WTC11 (cell line): ENCODE measurements at regions not wholly inside any gene's neighbourhood (a gene's known extent, or its start where the extent isn't known, plus 50 kb on each side); places are given as distances from the start of the nearest gene placed in this dataset.

Experiments used
- ATAC-seq: fragments of 200-7000 bp; cut with Tn5 transposase; 2 replicates; pipeline ENCODE4 v1.10.0; 2021; ENCODE audit warnings: mild to moderate bottlenecking, moderate library complexity
- CTCF ChIA-PET: fragments of 300-600 bp; sonication (Branson Sonifier 250); formaldehyde crosslinking; loops from one replicate; lab custom pipeline; 2021; ENCODE audit warnings: antibody characterized with exemption; lab: Charles Lee
- POLR2A ChIA-PET: fragments of 350-600 bp; sonication (Branson Sonifier 250); formaldehyde crosslinking; loops from one replicate; lab custom pipeline; 2021; ENCODE audit warnings: antibody characterized with exemption; lab: Charles Lee
- DNase-seq: peaks from one replicate; pipeline ENCODE4 v3.0.0; 2021; ENCODE audit warnings: low spot score
- H3K27ac Mint-ChIP-seq: 2 replicates; pipeline ENCODE4 v1.8.0; 2021; ENCODE audit warnings: mixed read lengths
- H3K27me3 Mint-ChIP-seq: 2 replicates; pipeline ENCODE4 v1.8.0; 2021; ENCODE audit warnings: low read depth, mild to moderate bottlenecking, moderate library complexity, mixed read lengths
- H3K36me3 Mint-ChIP-seq: 2 replicates; pipeline ENCODE4 v1.8.0; 2021; ENCODE audit warnings: mixed read lengths
- H3K4me1 Mint-ChIP-seq: 2 replicates; pipeline ENCODE4 v1.8.0; 2022; ENCODE audit warnings: mixed read lengths
- H3K4me3 Mint-ChIP-seq: 2 replicates; pipeline ENCODE4 v1.8.0; 2021; ENCODE audit warnings: mild to moderate bottlenecking, moderate library complexity, mixed read lengths
- H3K9me3 Mint-ChIP-seq: 2 replicates; pipeline ENCODE4 v1.8.0; 2021; ENCODE audit warnings: mixed read lengths
- ATF1 ChIP-seq: sonication (generic); formaldehyde crosslinking; IDR thresholded peaks from 2 replicates; pipeline ENCODE4 v1.8.1; 2023; ENCODE audit warnings: mild to moderate bottlenecking, moderate library complexity, missing genetic modification reagents
- CTCF ChIP-seq: fragments of 200-600 bp; IDR thresholded peaks from 2 replicates; pipeline ENCODE4 v1.8.0; 2022; ENCODE audit warnings: antibody characterized with exemption
- E2F4 ChIP-seq: sonication (generic); formaldehyde crosslinking; IDR thresholded peaks from 2 replicates; pipeline ENCODE4 v1.8.1; 2022; ENCODE audit warnings: low read depth, mild to moderate bottlenecking, moderate library complexity, missing genetic modification reagents, borderline replicate concordance
- ELF4 ChIP-seq: sonication (generic); formaldehyde crosslinking; IDR thresholded peaks from 2 replicates; pipeline ENCODE4 v1.8.1; 2022; ENCODE audit warnings: low read depth, mild to moderate bottlenecking, moderate library complexity, missing genetic modification reagents
- FOXJ3 ChIP-seq: sonication (generic); formaldehyde crosslinking; IDR thresholded peaks from 2 replicates; pipeline ENCODE4 v1.9.0; 2021; ENCODE audit warnings: missing genetic modification reagents, mild to moderate bottlenecking, borderline replicate concordance
- GTF2I ChIP-seq: fragments of 250-450 bp; sonication (Bioruptor Pico); conservative IDR thresholded peaks from 2 replicates; pipeline ENCODE4 v1.4.0; 2021; ENCODE audit warnings: mild to moderate bottlenecking
- HMGA2 ChIP-seq: fragments of 250-450 bp; sonication (Bioruptor Pico); IDR thresholded peaks from 2 replicates; pipeline ENCODE4 v1.4.0; 2021; ENCODE audit warnings: mild to moderate bottlenecking, moderate library complexity
- HMGXB4 ChIP-seq: sonication (generic); formaldehyde crosslinking; IDR thresholded peaks from 2 replicates; pipeline ENCODE4 v1.8.1; 2023; ENCODE audit warnings: mild to moderate bottlenecking, moderate library complexity, missing genetic modification reagents
- IRF1 ChIP-seq: sonication (generic); formaldehyde crosslinking; IDR thresholded peaks from 2 replicates; pipeline ENCODE4 v1.8.0; 2023; ENCODE audit warnings: missing genetic modification reagents
- JAZF1 ChIP-seq: fragments of 250-450 bp; sonication (Bioruptor Pico); IDR thresholded peaks from 2 replicates; pipeline ENCODE4 v1.9.0; 2021; ENCODE audit warnings: moderate library complexity, mild to moderate bottlenecking, inconsistent platforms
- JUN ChIP-seq: sonication (generic); formaldehyde crosslinking; IDR thresholded peaks from 2 replicates; pipeline ENCODE4 v1.8.0; 2023; ENCODE audit warnings: mild to moderate bottlenecking, missing genetic modification reagents
- PRRX2 ChIP-seq: fragments of 250-450 bp; sonication (Bioruptor Pico); IDR thresholded peaks from 2 replicates; pipeline ENCODE4 v1.8.0; 2021; ENCODE audit warnings: mild to moderate bottlenecking
- TEAD4 ChIP-seq: sonication (generic); formaldehyde crosslinking; IDR thresholded peaks from 2 replicates; pipeline ENCODE4 v1.8.0; 2022; ENCODE audit warnings: mild to moderate bottlenecking, missing genetic modification reagents
- ZNF138 ChIP-seq: sonication (generic); formaldehyde crosslinking; conservative IDR thresholded peaks from 2 replicates; pipeline ENCODE4 v1.8.1; 2022; ENCODE audit warnings: mild to moderate bottlenecking, moderate library complexity, missing genetic modification reagents
- ZNF396 ChIP-seq: fragments of 250-450 bp; sonication (Bioruptor Pico); IDR thresholded peaks from 2 replicates; pipeline ENCODE4 v1.8.0; 2021; ENCODE audit warnings: mild to moderate bottlenecking, moderate library complexity, borderline replicate concordance
- TF ChIP-seq, protein P1 (sequence below): sonication (generic); formaldehyde crosslinking; IDR thresholded peaks from 2 replicates; pipeline ENCODE4 v1.8.0; 2022; ENCODE audit warnings: mild to moderate bottlenecking, missing genetic modification reagents
- TF ChIP-seq, protein P2 (sequence below): sonication (generic); formaldehyde crosslinking; IDR thresholded peaks from 2 replicates; pipeline ENCODE4 v1.8.1; 2022; ENCODE audit warnings: mild to moderate bottlenecking, moderate library complexity, missing genetic modification reagents
- TF ChIP-seq, protein P3 (sequence below): sonication (generic); formaldehyde crosslinking; IDR thresholded peaks from 2 replicates; pipeline ENCODE4 v1.8.0; 2022; ENCODE audit warnings: mild to moderate bottlenecking, missing genetic modification reagents
- TF ChIP-seq, protein P4 (sequence below): fragments of 250-450 bp; sonication (Bioruptor Pico); IDR thresholded peaks from 2 replicates; pipeline ENCODE4 v1.9.0; 2021; ENCODE audit warnings: mild to moderate bottlenecking

- Mint-ChIP-seq H3K4me1 (peaks cover 13% of the 10 kb centered on the region), H3K36me3 (peaks cover 12% of the 10 kb centered on the region), H3K27ac (no peak overlapping the region), H3K9me3 (peaks cover 14% of the 10 kb centered on the region), H3K27me3 (no peaks in the 10 kb centered on the region), H3K4me3 (no peak overlapping the region)
- CTCF ChIA-PET = no interaction called here
- POLR2A ChIA-PET = no interaction called here
- TF ChIP-seq GTF2I (CRISPR knock-in tag) (no peak), ZNF396 (CRISPR knock-in tag) (no peak), ELF4 (no peak), HMGXB4 (CRISPR knock-in tag) (no peak), TEAD4 (CRISPR knock-in tag) (no peak), JUN (CRISPR knock-in tag) (no peak), E2F4 (CRISPR knock-in tag) (no peak), CTCF (no peak), FOXJ3 (CRISPR knock-in tag) (no peak), HMGA2 (CRISPR knock-in tag) (no peak)
- TF ChIP-seq, protein P1, sequence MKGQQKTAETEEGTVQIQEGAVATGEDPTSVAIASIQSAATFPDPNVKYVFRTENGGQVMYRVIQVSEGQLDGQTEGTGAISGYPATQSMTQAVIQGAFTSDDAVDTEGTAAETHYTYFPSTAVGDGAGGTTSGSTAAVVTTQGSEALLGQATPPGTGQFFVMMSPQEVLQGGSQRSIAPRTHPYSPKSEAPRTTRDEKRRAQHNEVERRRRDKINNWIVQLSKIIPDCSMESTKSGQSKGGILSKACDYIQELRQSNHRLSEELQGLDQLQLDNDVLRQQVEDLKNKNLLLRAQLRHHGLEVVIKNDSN (CRISPR knock-in tag) = no peak
- TF ChIP-seq, protein P2, sequence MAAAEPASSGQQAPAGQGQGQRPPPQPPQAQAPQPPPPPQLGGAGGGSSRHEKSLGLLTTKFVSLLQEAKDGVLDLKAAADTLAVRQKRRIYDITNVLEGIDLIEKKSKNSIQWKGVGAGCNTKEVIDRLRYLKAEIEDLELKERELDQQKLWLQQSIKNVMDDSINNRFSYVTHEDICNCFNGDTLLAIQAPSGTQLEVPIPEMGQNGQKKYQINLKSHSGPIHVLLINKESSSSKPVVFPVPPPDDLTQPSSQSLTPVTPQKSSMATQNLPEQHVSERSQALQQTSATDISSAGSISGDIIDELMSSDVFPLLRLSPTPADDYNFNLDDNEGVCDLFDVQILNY = no peak
- ATAC-seq (no peak), DNase-seq (no peak)
These were observed 398.3 kb downstream of the IRX1 start for GRCh38 chr5:3993856-3994473.

GRCh38 chr5:3994628-3995027 is 399.0 kb downstream of the IRX1 start:
- no peaks in the 10 kb centered on the region for H3K27me3 Mint-ChIP-seq

More at GRCh38 chr5:3994628-3995027, 399.0 kb downstream of the IRX1 start:
- Mint-ChIP-seq H3K27ac (no peak overlapping the region), H3K4me3 (no peak overlapping the region), H3K4me1 (peaks cover 13% of the 10 kb centered on the region), H3K36me3 (peaks cover 12% of the 10 kb centered on the region), H3K9me3 (peaks cover 14% of the 10 kb centered on the region)
- DNase-seq (no peak), ATAC-seq (no peak)
- TF ChIP-seq PRRX2 (CRISPR knock-in tag) (no peak), HMGXB4 (CRISPR knock-in tag) (no peak), ZNF396 (CRISPR knock-in tag) (no peak), E2F4 (CRISPR knock-in tag) (no peak), ATF1 (CRISPR knock-in tag) (no peak), JAZF1 (no peak), ZNF138 (no peak), IRF1 (no peak)
- TF ChIP-seq, protein P3, sequence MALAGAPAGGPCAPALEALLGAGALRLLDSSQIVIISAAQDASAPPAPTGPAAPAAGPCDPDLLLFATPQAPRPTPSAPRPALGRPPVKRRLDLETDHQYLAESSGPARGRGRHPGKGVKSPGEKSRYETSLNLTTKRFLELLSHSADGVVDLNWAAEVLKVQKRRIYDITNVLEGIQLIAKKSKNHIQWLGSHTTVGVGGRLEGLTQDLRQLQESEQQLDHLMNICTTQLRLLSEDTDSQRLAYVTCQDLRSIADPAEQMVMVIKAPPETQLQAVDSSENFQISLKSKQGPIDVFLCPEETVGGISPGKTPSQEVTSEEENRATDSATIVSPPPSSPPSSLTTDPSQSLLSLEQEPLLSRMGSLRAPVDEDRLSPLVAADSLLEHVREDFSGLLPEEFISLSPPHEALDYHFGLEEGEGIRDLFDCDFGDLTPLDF (CRISPR knock-in tag) = no peak
- TF ChIP-seq, protein P4, sequence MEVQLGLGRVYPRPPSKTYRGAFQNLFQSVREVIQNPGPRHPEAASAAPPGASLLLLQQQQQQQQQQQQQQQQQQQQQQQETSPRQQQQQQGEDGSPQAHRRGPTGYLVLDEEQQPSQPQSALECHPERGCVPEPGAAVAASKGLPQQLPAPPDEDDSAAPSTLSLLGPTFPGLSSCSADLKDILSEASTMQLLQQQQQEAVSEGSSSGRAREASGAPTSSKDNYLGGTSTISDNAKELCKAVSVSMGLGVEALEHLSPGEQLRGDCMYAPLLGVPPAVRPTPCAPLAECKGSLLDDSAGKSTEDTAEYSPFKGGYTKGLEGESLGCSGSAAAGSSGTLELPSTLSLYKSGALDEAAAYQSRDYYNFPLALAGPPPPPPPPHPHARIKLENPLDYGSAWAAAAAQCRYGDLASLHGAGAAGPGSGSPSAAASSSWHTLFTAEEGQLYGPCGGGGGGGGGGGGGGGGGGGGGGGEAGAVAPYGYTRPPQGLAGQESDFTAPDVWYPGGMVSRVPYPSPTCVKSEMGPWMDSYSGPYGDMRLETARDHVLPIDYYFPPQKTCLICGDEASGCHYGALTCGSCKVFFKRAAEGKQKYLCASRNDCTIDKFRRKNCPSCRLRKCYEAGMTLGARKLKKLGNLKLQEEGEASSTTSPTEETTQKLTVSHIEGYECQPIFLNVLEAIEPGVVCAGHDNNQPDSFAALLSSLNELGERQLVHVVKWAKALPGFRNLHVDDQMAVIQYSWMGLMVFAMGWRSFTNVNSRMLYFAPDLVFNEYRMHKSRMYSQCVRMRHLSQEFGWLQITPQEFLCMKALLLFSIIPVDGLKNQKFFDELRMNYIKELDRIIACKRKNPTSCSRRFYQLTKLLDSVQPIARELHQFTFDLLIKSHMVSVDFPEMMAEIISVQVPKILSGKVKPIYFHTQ (CRISPR knock-in tag) = no peak
- ChIA-PET CTCF (no interaction called here), POLR2A (no interaction called here)
